K562 (cell line): ENCODE measurements at regions not wholly inside any gene's neighbourhood (a gene's known extent, or its start where the extent isn't known, plus 50 kb on each side); places are given as distances from the start of the nearest gene placed in this dataset.

Experiments
- ATAC-seq: fragments of 200-7000 bp; cut with Tn5 transposase; 3 replicates; pipeline ENCODE4 v1.9.1; 2020; ENCODE audit warnings: moderate library complexity
- BruUV-seq: library from RNA; stranded (reverse); fragments of 400-500 nt; replicated peaks from 2 replicates; lab custom pipeline; 2021; lab: Mats Ljungman, UMichigan
- CTCF ChIA-PET: fragments of 300-600 bp; formaldehyde crosslinking; extraction: SDS; loops from one replicate; lab custom pipeline; 2021; ENCODE audit warnings: low intra/inter-chr PET ratio; lab: Yijun Ruan, JAX
- POLR2A ChIA-PET: fragments of 300-600, 350-650 bp; sonication (Branson Sonifier 250); formaldehyde crosslinking; extraction: SDS; loops from one replicate; lab custom pipeline; 2021; ENCODE audit warnings: antibody characterized with exemption, inconsistent platforms; lab: Yijun Ruan, JAX
- DNase-seq, 4 experiments: peaks; one replicate each; pipeline versions ENCODE4 v3.0.0 to v3.0.0-alpha.2; 2011 to 2018; ENCODE audit warnings: low spot score in 3 of 4, mixed read lengths in 3 of 4; ENCODE audit errors: extremely low read depth in 1 of 4
- FAIRE-seq: peaks from 2 replicates; lab custom pipeline; 2011; peaks lifted over from hg19 to GRCh38; lab: Jason Lieb, UNC
- H2AFZ ChIP-seq: 2 replicates; pipeline ENCODE4 v1.6.0; 2011; ENCODE audit warnings: low read depth, low read length, control low read depth, inconsistent platforms
- H3K27ac ChIP-seq: fragments of 200-600 bp; 3 replicates; pipeline ENCODE4 v1.8.0; 2011; ENCODE audit warnings: low read depth, mild to moderate bottlenecking, control low read depth, inconsistent platforms, low read length, moderate library complexity, mixed read lengths; ENCODE audit errors: extremely low read depth
- H3K27me3 ChIP-seq, 2 experiments: fragments of 300-600 bp in 1 of 2; 2 replicates in 1 of 2; 3 replicates in 1 of 2; pipeline versions ENCODE4 v1.6.0 to v1.8.0; 2011; ENCODE audit warnings: inconsistent platforms in 2 of 2, low read length in 2 of 2, mild to moderate bottlenecking in 1 of 2, mixed read lengths in 1 of 2, moderate library complexity in 1 of 2; ENCODE audit not compliant: control insufficient read depth in 2 of 2, insufficient read depth in 2 of 2
- H3K36me3 ChIP-seq: fragments of 300-600 bp; 3 replicates; pipeline ENCODE4 v1.8.0; 2011; ENCODE audit warnings: mild to moderate bottlenecking, low read length, inconsistent platforms; ENCODE audit not compliant: control insufficient read depth, insufficient read depth
- H3K4me1 ChIP-seq, 2 experiments: fragments of 200-600 bp in 1 of 2; replicated peaks in 1 of 2; 2 replicates in 1 of 2; 3 replicates in 1 of 2; pipeline versions ENCODE4 v1.5.1 to v1.8.0; 2011; ENCODE audit warnings: inconsistent platforms in 2 of 2, low read length in 2 of 2, mild to moderate bottlenecking in 1 of 2, mixed read lengths in 1 of 2, moderate library complexity in 1 of 2; ENCODE audit not compliant: control insufficient read depth in 2 of 2, insufficient read depth in 2 of 2
- H3K4me2 ChIP-seq: 2 replicates; pipeline ENCODE4 v1.6.1; 2011; ENCODE audit warnings: low read length, control low read depth, inconsistent platforms, mixed read lengths; ENCODE audit not compliant: insufficient read depth
- H3K4me3 ChIP-seq: fragments of 200-600 bp; sonication (generic), shearing (Covaris generic); 2 replicates; pipeline ENCODE4 v1.5.1; 2016; ENCODE audit warnings: control low read depth, inconsistent platforms
- H3K79me2 ChIP-seq: fragments of 200-600 bp; 3 replicates; pipeline ENCODE4 v1.8.0; 2011; ENCODE audit warnings: low read length, inconsistent platforms; ENCODE audit not compliant: control insufficient read depth, insufficient read depth
- H3K9ac ChIP-seq, 2 experiments: 2 replicates each; pipeline versions ENCODE4 v1.6.0 to v1.6.1; 2011; ENCODE audit warnings: low read depth in 2 of 2, low read length in 2 of 2, control low read depth in 1 of 2, inconsistent platforms in 1 of 2, mild to moderate bottlenecking in 1 of 2, mixed read lengths in 1 of 2; ENCODE audit not compliant: insufficient read depth in 1 of 2
- H3K9me1 ChIP-seq: one replicate; pipeline ENCODE4 v1.6.0; 2011; ENCODE audit warnings: inconsistent platforms, mild to moderate bottlenecking, low read length, moderate library complexity; ENCODE audit not compliant: control insufficient read depth, insufficient read depth
- H3K9me3 ChIP-seq: replicated peaks from 2 replicates; pipeline ENCODE4 v1.5.1; 2011; ENCODE audit warnings: low read depth, low read length, inconsistent platforms; ENCODE audit not compliant: control insufficient read depth, insufficient read depth
- H4K20me1 ChIP-seq: replicated peaks from 2 replicates; pipeline ENCODE4 v1.6.1; 2011; ENCODE audit warnings: low read length, inconsistent platforms, mixed read lengths; ENCODE audit not compliant: control insufficient read depth, insufficient read depth
- BHLHE40 ChIP-seq: IDR thresholded peaks from 2 replicates; pipeline ENCODE4 v1.6.1; 2011; ENCODE audit warnings: low read length, improper control_type of control experiment
- BRCA1 ChIP-seq, 2 experiments: fragments of 450-650 bp in 1 of 2; sonication (generic) in 1 of 2; formaldehyde crosslinking in 1 of 2; IDR thresholded peaks; 2 replicates each; pipeline versions ENCODE4 v1.5.0 to v1.6.1; 2017 to 2020; ENCODE audit warnings: mild to moderate bottlenecking in 1 of 2, missing genetic modification reagents in 1 of 2
- CCNT2 ChIP-seq: IDR thresholded peaks from 2 replicates; pipeline ENCODE4 v1.6.1; 2011; ENCODE audit warnings: borderline replicate concordance, low read depth, mild to moderate bottlenecking, moderate library complexity, mixed read lengths, low read length; ENCODE audit not compliant: insufficient read length; ENCODE audit errors: extremely low read depth
- CHD4 ChIP-seq: fragments of 200-600 bp; sonication (generic); IDR thresholded peaks from 3 replicates; pipeline ENCODE4 v1.6.1; 2012; ENCODE audit warnings: low read depth, mild to moderate bottlenecking, mixed read lengths, low read length, inconsistent platforms; ENCODE audit not compliant: insufficient read depth, insufficient replicate concordance, poor library complexity, severe bottlenecking
- DNMT1 ChIP-seq: fragments of 450-650 bp; IDR thresholded peaks from 2 replicates; pipeline ENCODE4 v1.6.1; 2016; ENCODE audit warnings: antibody characterized with exemption, mild to moderate bottlenecking
- NKRF ChIP-seq: fragments of 450-650 bp; IDR thresholded peaks from 2 replicates; pipeline ENCODE4 v1.6.1; 2016; ENCODE audit warnings: borderline replicate concordance
- POLR2G ChIP-seq: fragments of 200-400 bp; formaldehyde crosslinking; IDR thresholded peaks from 2 replicates; pipeline ENCODE4 v1.6.1; 2017; ENCODE audit warnings: low read depth, mild to moderate bottlenecking, antibody characterized with exemption, low read length, moderate library complexity
- PURB ChIP-seq: sonication (generic); formaldehyde crosslinking; IDR thresholded peaks from 2 replicates; pipeline ENCODE4 v1.9.0; 2021; ENCODE audit warnings: low read depth, mild to moderate bottlenecking, missing genetic modification reagents
- SNRNP70 ChIP-seq: fragments of 200-400 bp; formaldehyde crosslinking; optimal IDR thresholded peaks from 2 replicates; pipeline ENCODE3; 2017; ENCODE audit warnings: low read depth, low read length
- TFAM ChIP-seq: fragments of 250-450 bp; sonication (Bioruptor Pico); conservative IDR thresholded peaks from 2 replicates; pipeline ENCODE4 v1.5.0; 2021; ENCODE audit warnings: mild to moderate bottlenecking, moderate library complexity
- ZNF347 ChIP-seq: fragments of 450-650 bp; formaldehyde crosslinking; IDR thresholded peaks from 2 replicates; pipeline ENCODE4 v1.4.0; 2020; ENCODE audit warnings: low read depth, mild to moderate bottlenecking, moderate library complexity
- ZNF589 ChIP-seq: fragments of 200-800 bp; sonication (Bioruptor generic); IDR thresholded peaks from 2 replicates; pipeline ENCODE4 v1.6.1; 2016; ENCODE audit warnings: low read depth, missing genetic modification characterization, missing compliant biosample characterization
- WGBS: fragments of 100-300 bp; shearing (Covaris generic); methylation state at CpG from one replicate; pipeline ENCODE4 v1.1.6; 2016; ENCODE audit warnings: low coverage, mixed read lengths; ENCODE audit not compliant: insufficient coverage; ENCODE audit errors: missing lambda C conversion rate; 5-methylcytosine and 5-hydroxymethylcytosine counted together
- in situ Hi-C: fragments of 300-500 bp; cut with MboI; formaldehyde crosslinking; loops from 4 replicates; pipeline ENCODE4 v1.15.0; 2018; ENCODE audit warnings: inconsistent platforms, mixed read lengths
- intact Hi-C: fragments of 100-400 bp; cut with micrococcal nuclease; formaldehyde crosslinking; loops from 2 replicates; pipeline ENCODE4 v1.14.2; 2022
- TF ChIP-seq, protein P1 (sequence below): conservative IDR thresholded peaks from 2 replicates; pipeline ENCODE4 v1.6.1; 2011; ENCODE audit warnings: low read depth, mild to moderate bottlenecking, low read length; ENCODE audit not compliant: control insufficient read depth

GRCh38 chrX:9147086-9147485 is 113.2 kb upstream of the FAM9B start:
- no peaks in the 10 kb centered on the region for H4K20me1 ChIP-seq
- no peak for DNase-seq
- no peak overlapping the region for H2AFZ ChIP-seq
- in situ Hi-C loops: no loop called here
- no peak for FAIRE-seq
- H3K9me1 ChIP-seq: no peaks in the 10 kb centered on the region
- intact Hi-C loops: no loop called here
- H3K4me3 ChIP-seq: no peak overlapping the region
- H3K4me1 ChIP-seq: no peaks in the 10 kb centered on the region
- ATAC-seq: no peak
- H3K27ac ChIP-seq: no peak overlapping the region
- TF ChIP-seq PURB (CRISPR knock-in tag) (no peak), DNMT1 (no peak), BRCA1 (IDR thresholded peaks at IDR 0.05) (no peak), BRCA1 (CRISPR knock-in tag; IDR thresholded peaks at IDR 0.05) (no peak), TFAM (no peak), CCNT2 (no peak), ZNF589 (no peak), BHLHE40 (no peak)
- TF ChIP-seq, all 486 proteins: peak for 0
- no TSS peak for BruUV-seq
- ChIA-PET CTCF (no interaction called here), POLR2A (interaction anchor here (0.6 kb wide), 1 partner anchor 31 kb away, joined by 3 read pairs; no protein-coding TSS in a partner anchor)
- Histone ChIP-seq H3K79me2 (no peaks in the 10 kb centered on the region), H3K9me3 (no peaks in the 10 kb centered on the region), H3K27me3 (peaks cover 0 to 8% of the 10 kb centered on the region in 2 experiments; a peak in 2 of 5 replicates), H3K9ac (no peak overlapping the region), H3K4me2 (no peak overlapping the region), H3K36me3 (no peaks in the 10 kb centered on the region)
- 9% methylated on average over 5 of the region's 5 CpGs for WGBS

GRCh38 chrX:9147726-9148125 is 113.8 kb upstream of the FAM9B start:
- 2% methylated on average over 7 of the region's 7 CpGs for WGBS
- Histone ChIP-seq H3K79me2 (no peaks in the 10 kb centered on the region), H3K9me1 (no peaks in the 10 kb centered on the region), H3K4me1 (no peaks in the 10 kb centered on the region), H3K9ac (no peak overlapping the region), H3K36me3 (no peaks in the 10 kb centered on the region), H3K9me3 (no peaks in the 10 kb centered on the region), H3K4me3 (no peak overlapping the region), H2AFZ (no peak overlapping the region), H4K20me1 (no peaks in the 10 kb centered on the region), H3K27me3 (peaks cover 0 to 8% of the 10 kb centered on the region in 2 experiments; a peak in 2 of 5 replicates), H3K27ac (no peak overlapping the region), H3K4me2 (no peak overlapping the region)
- no TSS peak for BruUV-seq
- DNase-seq (no peak), FAIRE-seq (no peak), ATAC-seq (no peak)
- ChIA-PET CTCF (no interaction called here), POLR2A (no interaction called here)
- intact Hi-C loops: no loop called here
- in situ Hi-C loops: no loop called here
- TF ChIP-seq BHLHE40: no peak
- TF ChIP-seq CHD4: no peak
- TF ChIP-seq PURB (CRISPR knock-in tag): no peak
- no peak for TF ChIP-seq SNRNP70
- TF ChIP-seq ZNF347 (CRISPR knock-in tag): no peak
- TF ChIP-seq POLR2G: no peak
- TF ChIP-seq, protein P1, sequence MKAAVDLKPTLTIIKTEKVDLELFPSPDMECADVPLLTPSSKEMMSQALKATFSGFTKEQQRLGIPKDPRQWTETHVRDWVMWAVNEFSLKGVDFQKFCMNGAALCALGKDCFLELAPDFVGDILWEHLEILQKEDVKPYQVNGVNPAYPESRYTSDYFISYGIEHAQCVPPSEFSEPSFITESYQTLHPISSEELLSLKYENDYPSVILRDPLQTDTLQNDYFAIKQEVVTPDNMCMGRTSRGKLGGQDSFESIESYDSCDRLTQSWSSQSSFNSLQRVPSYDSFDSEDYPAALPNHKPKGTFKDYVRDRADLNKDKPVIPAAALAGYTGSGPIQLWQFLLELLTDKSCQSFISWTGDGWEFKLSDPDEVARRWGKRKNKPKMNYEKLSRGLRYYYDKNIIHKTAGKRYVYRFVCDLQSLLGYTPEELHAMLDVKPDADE: no peak
- no peak for TF ChIP-seq NKRF
